PC-9 (cell line): ENCODE measurements at regions not wholly inside any gene's neighbourhood (a gene's known extent, or its start where the extent isn't known, plus 50 kb on each side); places are given as distances from the start of the nearest gene placed in this dataset.

Experiments used
- CTCF ChIP-seq: fragments of 200-600 bp; sonication (generic); conservative IDR thresholded peaks from 2 replicates; pipeline ENCODE4 v1.6.1; 2017; ENCODE audit warnings: mixed run types, antibody characterized with exemption, mild to moderate bottlenecking, moderate library complexity
- EZH2 ChIP-seq: fragments of 200-600 bp; sonication (generic); IDR thresholded peaks from 2 replicates; pipeline ENCODE4 v1.8.0; 2017; ENCODE audit warnings: antibody characterized with exemption, low read depth

GRCh38 chr1:199292896-199293295 lies 654.1 kb downstream of the PTPRC start:
- TF ChIP-seq CTCF (no peak), EZH2 (no peak)
